HG03520 (cell line): ENCODE measurements at regions not wholly inside any gene's neighbourhood (a gene's known extent, or its start where the extent isn't known, plus 50 kb on each side); places are given as distances from the start of the nearest gene placed in this dataset.

Experiments
- ATAC-seq: cut with Tn5 transposase; IDR thresholded peaks from one replicate; pipeline ENCODE4 v1.9.1; 2021; ENCODE audit warnings: mild to moderate bottlenecking, moderate library complexity; ENCODE audit not compliant: unreplicated experiment

GRCh38 chr2:76330865-76331264, 620.1 kb upstream of the GCFC2 start:
- ATAC-seq: no peak

- no peak for ATAC-seq
Measured at GRCh38 chr2:76326636-76327035, 615.9 kb upstream of the GCFC2 start.

GRCh38 chr2:76323381-76323780, 612.7 kb upstream of the GCFC2 start:
- ATAC-seq: no peak

GRCh38 chr2:76320716-76321115, 610.0 kb upstream of the GCFC2 start:
- no peak for ATAC-seq

GRCh38 chr2:76318848-76319360, 608.2 kb upstream of the GCFC2 start:
- ATAC-seq: no peak

GRCh38 chr2:76316691-76317090, 606.0 kb upstream of the GCFC2 start:
- no peak for ATAC-seq

GRCh38 chr2:76314271-76315020, 603.7 kb upstream of the GCFC2 start:
- no peak for ATAC-seq

- no peak for ATAC-seq
Measured at GRCh38 chr2:76312236-76312635, 601.5 kb upstream of the GCFC2 start.

GRCh38 chr2:76311728-76312127, 601.0 kb upstream of the GCFC2 start:
- no peak for ATAC-seq

GRCh38 chr2:76310894-76311633, 600.3 kb upstream of the GCFC2 start:
- no peak for ATAC-seq

- ATAC-seq: no peak
Measured at GRCh38 chr2:76307495-76307894, 596.8 kb upstream of the GCFC2 start.

GRCh38 chr2:76298041-76298440, 587.3 kb upstream of the GCFC2 start:
- no peak for ATAC-seq

GRCh38 chr2:76296438-76296837, 585.7 kb upstream of the GCFC2 start:
- ATAC-seq: no peak

- no peak for ATAC-seq
Measured at GRCh38 chr2:76295762-76296161, 585.0 kb upstream of the GCFC2 start.

GRCh38 chr2:76288598-76288997, 577.9 kb upstream of the GCFC2 start:
- no peak for ATAC-seq

GRCh38 chr2:76288146-76288545, 577.4 kb upstream of the GCFC2 start:
- no peak for ATAC-seq

GRCh38 chr2:76283350-76283749, 572.6 kb upstream of the GCFC2 start:
- no peak for ATAC-seq

- no peak for ATAC-seq
Measured at GRCh38 chr2:76281156-76281841, 570.6 kb upstream of the GCFC2 start.

- no peak for ATAC-seq
Measured at GRCh38 chr2:76280686-76281085, 570.0 kb upstream of the GCFC2 start.

GRCh38 chr2:76279142-76279541, 568.4 kb upstream of the GCFC2 start:
- no peak for ATAC-seq

GRCh38 chr2:76275788-76276187, 565.1 kb upstream of the GCFC2 start:
- ATAC-seq: no peak

GRCh38 chr2:76274676-76275075, 564.0 kb upstream of the GCFC2 start:
- no peak for ATAC-seq
